ENCODE measurements at regions not wholly inside any gene's neighbourhood (a gene's known extent, or its start where the extent isn't known, plus 50 kb on each side); places are given as distances from the start of the nearest gene placed in this dataset.
A peak's percentile ranks its signal among the peaks of the same experiment; 100 is the strongest.
"Not testable (repeated sequence)": the region's sequence is repeated elsewhere in the genome, so short reads cannot be mapped to it uniquely, and the experiment has no call there.

DNA sequence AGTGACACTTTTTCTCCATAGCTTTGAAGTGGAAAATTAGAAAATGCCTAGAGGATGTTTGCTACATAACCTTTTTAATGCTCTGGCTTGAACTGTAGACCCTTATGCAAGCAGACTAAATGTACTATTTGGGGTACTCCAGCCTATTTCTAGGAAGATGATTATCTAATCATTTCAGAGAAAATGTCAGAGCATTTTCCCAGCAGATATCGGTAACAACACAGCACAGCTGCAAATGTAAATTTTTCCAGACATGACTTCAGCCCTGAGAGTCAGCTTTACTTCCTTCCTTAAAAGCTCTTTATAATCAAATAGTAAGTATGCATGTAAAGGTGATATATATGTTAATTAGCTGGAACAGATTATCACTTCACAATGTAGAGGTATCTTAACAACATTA is 1647.1 kb downstream of the SUCLG1 start:
- no peak for DNase-seq (ENCODE audit: low read depth)

DNA sequence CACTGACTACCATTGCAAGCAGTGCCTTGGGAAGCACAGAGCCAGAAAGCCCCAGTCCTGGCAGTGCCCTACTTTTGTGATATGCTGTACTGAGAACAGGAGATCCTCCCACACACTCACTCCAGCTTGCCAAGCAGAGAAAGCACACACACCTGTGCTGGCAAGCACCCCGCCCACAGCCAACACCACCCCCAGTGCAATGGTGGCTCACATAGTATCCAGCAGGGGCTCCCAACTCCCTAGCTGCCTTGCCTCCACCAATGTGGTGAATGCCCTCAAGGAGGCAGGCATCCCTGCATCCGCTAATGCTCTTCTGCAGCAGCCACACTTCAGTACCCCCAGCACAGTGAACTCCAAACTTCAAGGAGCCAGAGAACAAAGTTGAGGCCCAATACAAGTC is 1655.8 kb downstream of the SUCLG1 start:
- DNase-seq (ENCODE audit: low read depth) = no peak

DNA sequence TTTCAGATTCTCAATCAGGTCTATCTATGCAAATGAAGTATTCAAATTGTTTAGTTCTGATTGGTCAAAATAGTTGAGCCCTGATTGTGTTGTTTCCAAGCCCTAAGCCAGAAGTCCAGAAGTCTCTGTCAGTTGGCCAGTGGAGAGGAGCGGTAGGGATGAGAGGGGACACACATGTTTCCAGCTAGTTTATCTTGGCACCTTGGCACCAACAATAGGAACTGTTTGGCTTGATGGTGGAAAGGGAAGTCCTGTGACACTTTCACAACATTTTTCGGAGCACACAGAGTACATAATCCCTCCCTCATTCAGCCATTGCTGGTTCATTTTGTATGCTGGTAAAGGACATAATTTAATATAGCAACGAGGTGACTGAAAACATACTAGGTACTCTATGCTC is 1661.6 kb downstream of the SUCLG1 start:
- no peak for DNase-seq (ENCODE audit: low read depth)

DNA sequence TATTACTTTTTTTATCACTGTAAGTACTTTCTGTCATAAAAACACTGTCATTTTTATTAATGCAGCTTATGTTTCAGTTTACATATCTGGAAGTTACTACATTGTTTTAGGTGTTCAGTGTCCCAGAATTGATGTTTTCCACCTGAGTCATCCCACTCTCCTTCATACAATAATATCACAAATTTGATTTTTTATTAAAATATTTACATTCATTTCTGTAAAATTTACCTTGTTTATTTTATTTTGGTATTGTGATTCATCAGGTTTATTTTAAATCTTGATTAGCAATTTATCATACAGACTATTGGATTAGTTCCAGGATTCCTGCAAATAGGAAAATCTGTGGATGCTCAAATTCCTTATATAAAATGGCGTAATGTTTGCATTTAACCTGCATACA is 1662.9 kb downstream of the SUCLG1 start:
- peak; percentile 45 for DNase-seq (ENCODE audit: low read depth)

DNA sequence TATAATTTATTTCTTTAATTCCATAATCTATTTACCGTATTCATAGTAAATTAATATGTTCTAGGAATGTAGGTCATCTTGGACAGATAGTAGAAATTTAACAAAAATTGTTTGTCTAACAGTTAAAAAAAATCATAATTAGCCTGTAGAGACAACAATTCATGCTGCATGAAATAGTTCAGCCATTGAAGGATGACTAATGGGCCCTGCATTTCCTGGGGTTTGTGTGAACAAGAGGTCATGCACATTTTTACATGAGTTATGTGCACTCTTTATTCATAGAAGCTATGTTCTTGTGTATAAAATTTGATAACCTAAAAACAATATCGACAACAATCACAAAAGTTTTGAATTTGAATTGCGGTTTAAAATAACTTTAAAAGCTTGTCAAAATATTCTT is 1663.6 kb downstream of the SUCLG1 start:
- DNase-seq (ENCODE audit: low read depth) = peak; percentile 89

DNA sequence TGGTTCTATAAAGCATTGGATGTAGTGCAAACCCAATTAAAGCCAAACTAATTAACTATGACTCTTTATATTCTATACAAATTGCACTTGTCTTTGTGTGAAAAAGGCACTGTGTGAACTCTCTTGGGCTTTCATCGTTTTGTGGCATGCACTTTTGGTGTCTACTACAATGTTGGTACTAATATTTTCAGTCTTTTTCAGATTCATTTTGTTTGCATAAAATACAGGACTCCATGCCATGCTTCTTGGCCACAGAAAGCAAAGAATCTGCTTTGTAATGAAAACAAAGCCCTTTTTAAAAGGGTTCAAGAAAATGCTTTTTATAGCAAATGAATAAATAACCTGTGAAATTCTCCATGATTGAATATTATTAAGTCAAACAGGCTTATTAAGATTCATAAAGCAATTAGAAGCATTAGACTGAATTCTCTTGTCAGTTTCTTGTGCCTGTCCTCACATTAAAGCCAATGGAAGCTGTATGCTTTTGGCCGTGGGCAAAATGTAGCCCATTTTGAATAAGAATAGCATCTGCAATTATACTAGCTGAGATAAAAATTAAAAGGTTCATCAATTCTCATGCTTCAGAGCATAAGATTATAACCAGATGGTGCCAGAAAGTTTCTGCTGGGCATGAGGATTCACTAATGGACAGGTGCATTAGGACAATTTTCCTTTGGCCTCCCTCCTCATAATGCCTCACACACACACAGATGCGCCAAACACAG is 1665.2 kb downstream of the SUCLG1 start:
- no peak for DNase-seq (ENCODE audit: low read depth)

DNA sequence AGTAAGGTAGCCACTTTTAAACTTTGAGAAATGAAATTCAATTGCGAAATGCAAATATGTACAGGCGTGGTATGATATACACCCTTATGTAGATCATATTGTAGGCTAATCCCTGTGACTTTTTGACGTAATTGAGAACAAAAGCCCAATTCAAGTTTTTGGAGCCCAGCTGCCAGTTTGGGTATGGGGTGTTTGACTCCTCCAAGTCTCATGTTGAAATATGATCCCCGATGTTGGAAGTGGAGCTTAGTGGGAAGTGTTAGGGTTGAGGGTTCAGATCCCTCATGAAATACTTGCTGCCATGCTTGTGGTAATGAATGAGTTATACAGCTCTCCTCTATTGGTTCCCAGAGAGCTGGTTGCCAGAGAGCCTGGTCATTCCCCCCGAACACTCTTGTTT is 1666.8 kb downstream of the SUCLG1 start:
- no peak for DNase-seq (ENCODE audit: low read depth)

DNA sequence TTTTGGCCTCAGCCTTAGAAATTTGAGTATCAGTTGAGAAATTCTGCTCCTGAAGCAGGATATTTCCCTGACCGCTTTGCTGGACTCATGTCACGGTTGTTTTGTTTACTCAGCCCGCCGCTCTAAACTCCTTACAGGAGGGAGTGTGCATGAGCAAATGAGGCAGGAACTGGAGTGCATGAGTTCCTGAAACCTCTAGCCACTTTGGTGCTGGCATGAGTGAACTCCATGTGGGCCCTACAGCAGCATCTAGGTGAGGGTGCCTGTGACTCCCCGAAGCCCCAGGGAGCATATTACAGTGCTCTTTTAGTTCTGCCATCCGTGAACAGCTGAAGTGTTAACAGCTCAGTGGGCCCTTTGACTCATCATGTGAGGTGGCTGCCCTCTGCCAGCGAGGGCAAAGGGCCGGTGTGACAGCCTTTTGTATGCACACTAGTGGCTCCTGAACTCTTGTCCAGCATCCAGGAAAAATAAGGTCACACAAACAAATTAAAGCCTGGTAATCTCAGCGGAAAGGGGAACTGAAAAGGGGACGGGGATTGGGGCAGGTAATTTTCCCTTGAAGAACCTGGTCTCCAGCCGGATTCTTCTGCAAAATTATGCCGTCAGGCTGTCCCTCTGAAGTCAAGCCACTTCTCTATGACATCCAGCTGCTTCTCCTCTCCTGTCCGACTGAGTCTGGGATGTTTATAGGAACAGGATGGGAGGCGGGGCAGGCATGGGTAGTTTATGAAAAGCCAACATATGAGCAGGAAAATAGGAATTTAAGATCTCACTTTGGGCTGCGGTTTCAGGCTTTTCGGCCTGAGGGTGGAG is 1668.7 kb downstream of the SUCLG1 start:
- peak; percentile 83 for DNase-seq (ENCODE audit: low read depth)

DNA sequence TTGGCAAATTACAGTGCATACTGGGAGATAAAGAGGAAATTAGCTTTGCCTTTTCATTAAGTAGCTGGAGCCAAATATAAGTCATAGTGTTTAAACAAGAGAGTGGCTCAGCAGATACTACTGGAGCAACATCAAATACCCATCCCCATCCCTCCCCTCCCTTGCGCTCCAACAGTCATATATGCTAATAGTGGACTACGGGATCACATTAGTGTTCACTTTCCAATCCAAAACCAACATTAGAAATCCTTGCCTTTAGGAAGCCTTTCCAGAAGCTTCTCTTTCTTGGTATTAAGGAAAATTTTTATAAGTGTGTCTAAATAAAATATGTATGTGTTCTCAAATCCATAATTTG is 1669.3 kb downstream of the SUCLG1 start:
- peak; percentile 15 for DNase-seq (ENCODE audit: low read depth)

DNA sequence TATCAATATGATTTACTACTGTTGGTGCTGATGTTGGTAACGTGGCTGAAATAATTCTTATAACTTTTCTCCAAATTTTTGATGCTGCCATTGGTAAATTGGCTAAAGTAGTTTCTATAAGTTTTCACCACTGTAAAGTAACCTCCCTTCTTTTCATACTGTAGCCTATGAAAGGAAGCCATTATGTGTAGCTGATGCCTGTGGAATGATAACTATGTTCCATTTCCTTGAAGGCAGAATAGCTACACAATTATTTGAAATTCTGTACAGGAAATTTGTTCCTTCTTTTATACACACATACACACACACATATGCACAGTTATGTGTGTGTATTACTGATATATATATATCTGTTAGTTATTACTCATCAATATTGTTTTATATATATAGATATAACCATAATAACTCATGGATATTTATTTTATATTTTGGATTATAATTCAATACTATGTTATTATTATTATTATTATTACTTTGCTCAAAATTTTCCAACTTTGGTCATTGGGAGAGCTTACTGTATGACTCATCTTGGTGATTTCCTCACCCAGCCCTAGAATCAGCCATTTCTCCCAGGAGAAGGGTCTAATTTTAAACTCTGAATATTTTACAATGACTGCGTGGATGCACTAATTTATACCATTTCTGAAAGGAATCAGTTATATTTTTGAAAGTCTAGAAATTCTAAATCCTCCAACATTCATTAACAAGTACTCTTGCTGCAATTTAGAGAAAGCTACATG is 1677.7 kb downstream of the SUCLG1 start:
- DNase-seq (ENCODE audit: low read depth) = no peak

DNA sequence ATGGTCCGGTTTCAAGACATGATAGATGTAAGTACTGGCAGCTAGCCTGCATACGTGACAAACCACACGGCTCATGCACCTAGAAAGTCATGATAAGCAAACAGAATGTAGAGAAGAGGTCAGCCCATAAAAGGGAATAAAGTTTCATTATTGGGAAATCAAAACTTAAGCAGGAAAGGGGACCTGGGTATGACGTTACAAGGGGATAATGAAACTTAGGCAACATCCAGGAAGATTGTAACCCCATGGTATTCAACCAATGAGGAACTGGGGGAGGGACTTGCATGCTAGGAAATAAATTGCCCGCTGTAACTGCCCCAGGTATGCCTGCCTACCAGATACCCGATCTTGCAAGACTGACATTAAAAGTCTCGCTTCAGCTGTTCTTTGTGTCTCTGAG is 1679.0 kb downstream of the SUCLG1 start:
- DNase-seq (ENCODE audit: low read depth) = no peak

DNA sequence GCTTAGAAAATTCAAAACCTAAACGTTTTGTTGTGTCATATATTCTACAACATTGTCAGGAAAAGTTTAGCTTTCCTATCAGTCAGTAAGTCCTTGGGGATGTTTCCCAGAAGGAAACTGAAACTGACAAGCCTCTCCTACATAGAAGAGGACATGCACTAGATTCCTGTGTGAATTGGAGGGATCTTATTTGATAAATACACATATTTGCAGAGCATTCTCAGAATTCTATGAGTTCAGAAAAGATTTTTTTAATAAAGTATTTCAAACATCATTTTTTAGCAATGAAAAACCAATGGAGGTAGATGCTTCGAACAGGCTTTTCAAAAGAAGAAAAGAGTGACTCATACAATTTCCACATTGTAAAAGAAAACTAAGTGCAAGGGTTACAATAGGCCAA is 1706.7 kb downstream of the SUCLG1 start:
- DNase-seq (ENCODE audit: low read depth) = peak; percentile 17

DNA sequence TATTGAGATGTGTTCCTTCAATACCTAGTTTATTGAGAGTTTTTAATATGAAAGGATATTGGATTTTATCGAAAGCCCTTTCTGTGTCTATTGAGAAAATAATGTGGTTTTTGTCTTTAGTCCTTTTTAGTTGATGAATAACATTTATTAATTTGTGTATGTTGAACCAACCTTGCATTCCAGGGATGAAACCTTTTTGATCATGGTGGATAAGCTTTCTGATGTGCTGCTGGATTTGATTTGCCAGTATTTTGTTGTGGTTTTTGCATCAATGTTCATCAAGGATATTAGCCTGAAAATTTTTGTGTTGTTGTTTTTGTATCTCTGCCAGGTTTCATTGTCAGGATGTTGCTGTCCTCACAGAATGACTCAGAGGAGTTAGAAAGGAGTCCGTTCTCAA is 1710.4 kb downstream of the SUCLG1 start:
- no peak for DNase-seq (ENCODE audit: low read depth)

DNA sequence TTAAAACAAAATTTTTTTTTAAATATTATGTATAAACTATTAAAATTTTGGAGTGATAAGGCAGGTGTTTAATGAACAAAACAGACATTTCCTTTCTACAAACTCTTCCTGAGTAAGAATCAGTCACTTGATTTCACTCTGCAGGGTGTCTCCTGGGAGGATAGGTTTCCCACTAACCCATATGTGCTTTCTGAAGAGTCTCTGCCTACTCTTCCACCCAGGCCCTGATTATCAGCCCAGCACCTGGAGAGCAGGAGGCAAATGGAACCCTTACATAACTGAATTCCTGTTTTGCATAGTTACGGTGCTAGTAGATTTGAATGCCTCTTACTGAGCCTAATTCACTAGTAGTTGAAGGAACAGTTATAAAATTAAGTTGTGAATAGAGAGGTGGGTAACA is 1718.6 kb downstream of the SUCLG1 start:
- no peak for DNase-seq (ENCODE audit: low read depth)

DNA sequence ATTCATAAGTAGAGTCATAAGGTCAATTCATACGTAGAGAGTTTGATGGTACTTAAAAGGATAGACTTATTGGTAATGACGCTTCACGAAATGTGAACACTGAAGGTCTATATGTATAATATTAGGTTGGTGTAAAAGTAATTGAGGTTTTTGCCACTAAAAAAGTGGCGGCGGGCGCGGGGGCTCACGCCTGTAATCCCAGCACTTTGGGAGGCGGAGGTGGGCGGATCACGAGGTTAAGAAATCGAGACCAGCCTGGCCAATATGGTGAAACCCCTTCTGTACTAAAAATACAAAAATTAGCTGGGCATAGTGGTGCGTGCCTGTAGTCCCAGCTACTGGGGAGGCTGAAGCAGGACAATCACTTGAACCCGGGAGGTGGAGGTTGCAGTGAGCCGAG is 1721.1 kb downstream of the SUCLG1 start:
- DNase-seq (ENCODE audit: low read depth) = not testable (repeated sequence)

DNA sequence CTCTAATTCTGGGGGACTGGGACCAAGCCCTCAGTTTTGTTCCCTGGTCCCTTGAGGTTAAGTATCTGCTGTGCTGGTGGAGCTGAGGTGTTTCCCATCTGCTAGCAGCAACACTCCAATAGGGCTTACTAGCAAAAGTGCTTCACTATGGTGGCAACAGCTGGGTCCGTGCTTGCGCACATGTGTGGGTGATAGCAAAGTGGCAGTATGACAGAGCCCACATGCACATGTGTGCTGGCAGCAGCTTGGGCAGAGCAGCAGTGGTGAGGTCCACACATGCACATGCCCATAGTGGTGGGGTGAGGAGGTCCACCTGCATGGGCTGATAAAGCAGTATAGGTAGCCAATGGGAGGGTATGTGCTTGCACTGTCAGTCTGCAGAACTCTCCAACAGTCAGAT is 1723.7 kb downstream of the SUCLG1 start:
- no peak for DNase-seq (ENCODE audit: low read depth)

DNA sequence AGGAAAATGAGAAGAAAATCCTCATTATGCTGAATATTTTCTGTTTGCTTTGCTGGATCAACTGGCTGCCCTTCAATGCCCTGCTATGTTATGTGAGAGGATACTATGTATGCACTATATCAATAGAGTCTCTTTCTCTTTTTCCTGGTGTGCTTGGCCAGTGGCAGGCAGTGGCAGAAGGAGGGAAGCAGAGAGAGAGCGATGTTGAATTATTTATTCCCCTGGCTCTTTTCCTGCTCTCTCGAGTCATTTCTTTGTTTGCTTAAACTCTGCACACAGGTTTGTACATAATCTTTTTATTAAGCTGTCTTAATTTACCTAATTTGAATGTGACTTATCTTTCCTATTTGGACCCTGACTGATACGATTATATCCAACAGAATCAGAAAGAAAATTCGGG is 1727.3 kb downstream of the SUCLG1 start:
- no peak for DNase-seq (ENCODE audit: low read depth)

DNA sequence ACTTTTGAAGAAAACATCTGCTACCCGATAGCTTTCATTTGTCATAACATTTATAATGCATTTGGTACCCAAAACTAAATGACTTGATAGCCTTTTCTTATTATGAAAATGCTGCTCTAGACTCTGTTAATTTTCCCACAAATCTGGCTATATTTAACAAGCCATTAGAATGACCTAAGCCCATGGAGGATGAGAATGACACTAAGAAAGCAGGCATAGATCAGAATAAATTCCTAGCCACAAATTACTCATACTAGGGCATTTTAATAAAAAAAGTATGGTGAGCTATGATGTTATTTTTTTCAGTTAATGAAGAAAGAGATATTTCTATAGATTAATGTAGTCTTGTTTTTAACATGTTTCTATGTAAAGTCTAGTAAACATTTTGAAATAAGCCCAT is 1728.3 kb downstream of the SUCLG1 start:
- no peak for DNase-seq (ENCODE audit: low read depth)

DNA sequence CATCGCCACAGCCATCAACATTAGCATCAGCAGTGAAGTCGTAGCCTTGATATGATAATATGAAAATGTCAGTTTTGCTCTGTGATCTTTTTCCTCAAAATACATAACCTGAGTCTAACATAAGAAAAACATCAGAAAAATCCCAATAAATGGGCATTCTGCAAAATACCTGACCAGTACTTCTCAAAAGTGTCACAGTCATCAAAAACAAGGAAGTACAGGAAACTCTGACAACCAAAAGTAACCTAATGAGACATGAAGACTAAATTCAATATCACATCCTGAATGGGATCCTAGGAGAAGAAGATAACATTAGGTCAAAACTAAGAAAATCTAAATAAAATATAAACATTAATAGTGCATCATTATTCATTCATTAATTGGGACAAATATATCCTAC is 1731.0 kb downstream of the SUCLG1 start:
- DNase-seq (ENCODE audit: low read depth) = no peak

DNA sequence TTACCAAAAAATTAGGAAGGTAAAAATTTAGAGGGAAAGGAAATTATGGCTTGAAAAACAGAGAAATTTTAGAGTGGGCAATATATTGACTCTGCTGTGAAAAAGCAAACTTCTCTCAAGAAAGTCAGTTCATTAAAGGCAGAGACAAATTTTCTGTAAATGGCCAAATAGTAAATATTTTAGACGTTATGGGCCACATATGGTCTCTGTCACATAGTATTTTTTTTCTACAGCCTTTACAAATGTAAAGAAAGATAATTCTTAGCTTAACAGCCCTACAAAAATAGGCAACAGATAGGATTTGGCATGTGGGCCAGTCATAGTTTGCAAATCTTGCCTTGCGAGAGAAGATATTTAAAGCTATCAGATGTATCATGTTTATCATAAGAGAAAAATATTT is 1750.4 kb downstream of the SUCLG1 start:
- no peak for DNase-seq (ENCODE audit: low read depth)

DNA sequence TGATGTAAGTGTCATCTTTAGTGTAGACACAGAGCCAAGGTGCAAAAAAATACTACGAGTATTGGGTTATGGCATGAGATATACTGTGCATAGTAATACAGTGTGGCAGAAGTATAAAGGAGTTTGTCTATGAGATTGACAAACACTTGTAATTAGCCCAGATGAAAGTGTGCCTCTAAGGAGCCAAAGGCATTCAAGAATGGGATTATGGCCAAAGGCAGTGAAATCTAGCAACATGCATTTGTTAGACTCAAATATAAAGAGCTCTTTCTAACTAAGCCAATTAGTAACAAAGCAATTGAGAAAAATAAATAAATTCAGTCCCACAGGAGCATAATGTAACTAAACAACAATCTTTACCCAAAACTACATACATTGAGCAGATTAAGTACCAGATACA is 1761.8 kb downstream of the SUCLG1 start:
- DNase-seq (ENCODE audit: low read depth) = no peak

DNA sequence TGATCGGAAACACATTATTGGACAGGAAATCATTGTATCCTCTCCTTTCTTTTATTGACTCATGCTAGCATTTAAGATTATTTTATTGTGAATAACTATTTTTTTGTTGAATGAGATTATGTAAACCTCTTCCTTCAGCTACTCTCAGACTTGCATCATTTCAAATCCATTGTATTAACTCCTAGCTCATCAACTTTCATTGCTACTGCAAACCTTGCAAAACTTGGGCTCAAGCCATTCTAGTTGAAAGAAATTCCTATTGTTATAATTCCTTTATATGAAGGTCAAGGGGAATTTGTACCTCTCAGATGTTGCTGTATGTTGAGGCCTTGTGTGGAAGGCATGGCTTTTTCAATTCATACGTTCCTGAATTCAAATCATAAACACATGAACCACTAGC is 1764.6 kb downstream of the SUCLG1 start:
- no peak for DNase-seq (ENCODE audit: low read depth)

DNA sequence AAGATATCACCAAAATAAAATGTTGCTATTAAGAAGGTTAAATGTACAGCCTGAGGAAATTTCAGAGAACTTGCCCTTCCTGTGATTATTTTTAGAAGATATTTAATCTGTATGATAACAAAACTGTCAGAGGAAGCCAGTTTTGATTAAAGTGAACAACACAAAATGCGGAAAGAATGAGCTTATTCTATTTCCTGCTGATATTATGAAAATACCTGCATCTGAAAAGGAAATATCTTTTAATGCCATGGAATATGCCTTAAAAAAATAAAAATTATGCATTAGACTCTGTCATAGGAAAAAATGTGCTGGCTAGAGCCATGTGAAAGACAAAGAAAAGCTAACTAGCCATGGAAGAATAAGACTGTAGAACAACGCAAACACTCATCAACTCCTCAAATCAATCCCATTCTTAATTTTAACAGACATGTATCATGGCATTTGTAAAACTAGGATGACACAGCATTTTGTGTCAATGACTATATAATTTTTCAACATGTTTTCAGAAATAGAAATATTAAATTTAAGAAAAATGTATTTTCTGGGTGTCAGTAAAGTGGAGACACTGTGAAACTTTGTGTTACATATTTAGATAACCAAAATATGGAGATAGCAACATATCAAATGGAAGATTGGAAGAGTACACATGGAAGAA is 1768.2 kb downstream of the SUCLG1 start:
- DNase-seq (ENCODE audit: low read depth) = no peak
